ENCODE measurements at regions not wholly inside any gene's neighbourhood (a gene's known extent, or its start where the extent isn't known, plus 50 kb on each side); places are given as distances from the start of the nearest gene placed in this dataset.

- Histone ChIP-seq H3K9me3 (ENCODE audit: insufficient read depth, low read depth, low read length) (no peaks in the 10 kb centered on the region), H3K9ac (ENCODE audit: low read depth, low read length) (no peak overlapping the region), H3K36me3 (ENCODE audit: insufficient read depth, low read length) (no peaks in the 10 kb centered on the region), H3K27ac (ENCODE audit: low read depth, low read length) (no peak overlapping the region), H3K27me3 (ENCODE audit: insufficient read depth, low read length) (no peaks in the 10 kb centered on the region), H3K4me3 (ENCODE audit: low read length) (no peak overlapping the region), H3K4me1 (ENCODE audit: insufficient read depth, low read length) (no peaks in the 10 kb centered on the region)
- WGBS: no CpG with 5 or more reads among the region's 1 CpG
Observed at GRCh38 chr9:82538634-82539033, 524.3 kb downstream of the RASEF start.

DNA sequence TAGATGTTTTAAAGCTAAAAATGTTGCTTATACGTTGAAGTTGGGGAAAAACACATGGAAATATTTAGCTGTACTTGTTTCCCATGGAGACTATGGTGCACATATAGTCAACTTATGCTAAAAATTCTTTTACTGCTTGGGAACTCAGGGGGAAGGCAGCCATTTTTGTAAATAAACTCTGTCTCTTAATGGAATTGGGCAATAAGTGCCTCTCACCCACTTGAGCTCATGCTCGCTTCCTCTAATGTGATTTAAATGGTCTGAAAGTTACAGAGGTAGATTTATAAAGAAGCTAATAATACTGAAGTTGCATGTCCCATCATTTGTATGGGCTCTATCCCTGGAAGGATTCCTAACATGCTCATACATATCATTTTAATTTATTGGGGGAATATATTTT lies 523.8 kb downstream of the RASEF start:
- Histone ChIP-seq H3K36me3 (ENCODE audit: insufficient read depth, low read length) (no peaks in the 10 kb centered on the region), H3K9me3 (ENCODE audit: insufficient read depth, low read depth, low read length) (no peaks in the 10 kb centered on the region), H3K9ac (ENCODE audit: low read depth, low read length) (no peak overlapping the region), H3K27me3 (ENCODE audit: insufficient read depth, low read length) (no peaks in the 10 kb centered on the region), H3K4me3 (ENCODE audit: low read length) (no peak overlapping the region), H3K4me1 (ENCODE audit: insufficient read depth, low read length) (no peaks in the 10 kb centered on the region), H3K27ac (ENCODE audit: low read depth, low read length) (no peak overlapping the region)
- 91% methylated on average over 2 of the region's 2 CpGs for WGBS

DNA sequence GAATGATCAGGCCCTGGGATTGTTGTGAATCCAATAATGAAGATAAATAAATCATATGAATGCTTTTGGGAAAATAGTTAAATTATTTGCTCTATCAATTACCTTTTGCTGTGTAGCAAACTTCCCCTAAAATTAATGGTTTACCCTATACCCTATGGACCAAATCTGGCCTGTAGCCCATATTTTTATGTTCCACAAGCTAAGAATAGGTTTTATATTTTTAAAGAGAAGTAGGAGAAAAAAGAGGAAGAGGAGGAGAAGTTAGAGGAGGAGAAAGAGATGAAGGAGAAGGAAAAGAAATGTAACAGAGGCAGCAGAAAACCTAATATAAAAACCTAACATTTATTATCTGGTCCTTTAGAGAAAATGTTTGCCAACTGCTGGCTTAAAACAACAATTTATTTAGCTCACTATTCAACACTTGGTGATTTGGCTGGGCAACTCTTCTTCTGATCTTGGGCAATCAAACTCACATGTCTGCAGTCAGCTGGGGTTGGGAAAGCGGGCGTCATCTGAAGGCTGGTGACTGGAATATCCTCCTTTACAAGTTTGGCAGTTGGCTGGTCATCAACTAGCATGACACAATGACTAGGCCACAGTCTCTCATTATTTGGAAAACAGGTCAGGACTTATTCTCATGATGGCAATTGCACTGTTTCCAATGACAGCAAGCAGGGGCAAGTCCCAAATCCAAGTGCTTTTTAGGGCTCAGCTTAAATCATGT lies 522.9 kb downstream of the RASEF start:
- WGBS: 100% methylated on average over 2 of the region's 2 CpGs

GRCh38 chr9:82543726-82544125 lies 519.2 kb downstream of the RASEF start:
- H3K9me3 ChIP-seq (ENCODE audit: insufficient read depth, low read depth, low read length): no peaks in the 10 kb centered on the region
- no peak overlapping the region for H3K9ac ChIP-seq (ENCODE audit: low read depth, low read length)
- H3K4me1 ChIP-seq (ENCODE audit: insufficient read depth, low read length): peaks cover 9% of the 10 kb centered on the region
- no peaks in the 10 kb centered on the region for H3K36me3 ChIP-seq (ENCODE audit: insufficient read depth, low read length)
- no peaks in the 10 kb centered on the region for H3K27me3 ChIP-seq (ENCODE audit: insufficient read depth, low read length)
- no peak overlapping the region for H3K27ac ChIP-seq (ENCODE audit: low read depth, low read length)
- H3K4me3 ChIP-seq (ENCODE audit: low read length): no peak overlapping the region

More for the DNA sequence above, 522.9 kb downstream of the RASEF start:
- H3K4me3 ChIP-seq (ENCODE audit: low read length): no peak overlapping the region
- H3K27ac ChIP-seq (ENCODE audit: low read depth, low read length): no peak overlapping the region
- no peaks in the 10 kb centered on the region for H3K27me3 ChIP-seq (ENCODE audit: insufficient read depth, low read length)
- no peaks in the 10 kb centered on the region for H3K4me1 ChIP-seq (ENCODE audit: insufficient read depth, low read length)
- H3K9me3 ChIP-seq (ENCODE audit: insufficient read depth, low read depth, low read length): no peaks in the 10 kb centered on the region
- no peaks in the 10 kb centered on the region for H3K36me3 ChIP-seq (ENCODE audit: insufficient read depth, low read length)
- no peak overlapping the region for H3K9ac ChIP-seq (ENCODE audit: low read depth, low read length)

- H3K4me3 ChIP-seq (ENCODE audit: low read length): no peak overlapping the region
- no peak overlapping the region for H3K9ac ChIP-seq (ENCODE audit: low read depth, low read length)
- no peaks in the 10 kb centered on the region for H3K9me3 ChIP-seq (ENCODE audit: insufficient read depth, low read depth, low read length)
- H3K27ac ChIP-seq (ENCODE audit: low read depth, low read length): no peak overlapping the region
- H3K4me1 ChIP-seq (ENCODE audit: insufficient read depth, low read length): peaks cover 9% of the 10 kb centered on the region
- H3K27me3 ChIP-seq (ENCODE audit: insufficient read depth, low read length): no peaks in the 10 kb centered on the region
- no peaks in the 10 kb centered on the region for H3K36me3 ChIP-seq (ENCODE audit: insufficient read depth, low read length)
Observed at GRCh38 chr9:82546136-82546535, 516.8 kb downstream of the RASEF start.

- WGBS: 94% methylated on average over 1 of the region's 1 CpG
- H3K9me3 ChIP-seq (ENCODE audit: insufficient read depth, low read depth, low read length): no peaks in the 10 kb centered on the region
- no peak overlapping the region for H3K27ac ChIP-seq (ENCODE audit: low read depth, low read length)
- no peak overlapping the region for H3K9ac ChIP-seq (ENCODE audit: low read depth, low read length)
- no peaks in the 10 kb centered on the region for H3K36me3 ChIP-seq (ENCODE audit: insufficient read depth, low read length)
- H3K4me3 ChIP-seq (ENCODE audit: low read length): no peak overlapping the region
- no peaks in the 10 kb centered on the region for H3K27me3 ChIP-seq (ENCODE audit: insufficient read depth, low read length)
- peaks cover 9% of the 10 kb centered on the region for H3K4me1 ChIP-seq (ENCODE audit: insufficient read depth, low read length)
Observed at GRCh38 chr9:82547995-82548394, 514.9 kb downstream of the RASEF start.

GRCh38 chr9:82549174-82549821 lies 513.6 kb downstream of the RASEF start:
- Histone ChIP-seq H3K27me3 (ENCODE audit: insufficient read depth, low read length) (no peaks in the 10 kb centered on the region), H3K4me1 (ENCODE audit: insufficient read depth, low read length) (peaks cover 17% of the 10 kb centered on the region), H3K36me3 (ENCODE audit: insufficient read depth, low read length) (no peaks in the 10 kb centered on the region), H3K27ac (ENCODE audit: low read depth, low read length) (no peak overlapping the region), H3K9ac (ENCODE audit: low read depth, low read length) (no peak overlapping the region), H3K4me3 (ENCODE audit: low read length) (no peak overlapping the region), H3K9me3 (ENCODE audit: insufficient read depth, low read depth, low read length) (no peaks in the 10 kb centered on the region)
- 86% methylated on average over 3 of the region's 3 CpGs for WGBS

GRCh38 chr9:82552784-82553183 lies 510.2 kb downstream of the RASEF start:
- 98% methylated on average over 2 of the region's 2 CpGs for WGBS
- H3K36me3 ChIP-seq (ENCODE audit: insufficient read depth, low read length): no peaks in the 10 kb centered on the region
- H3K27ac ChIP-seq (ENCODE audit: low read depth, low read length): no peak overlapping the region
- H3K9me3 ChIP-seq (ENCODE audit: insufficient read depth, low read depth, low read length): no peaks in the 10 kb centered on the region
- no peak overlapping the region for H3K4me3 ChIP-seq (ENCODE audit: low read length)
- H3K4me1 ChIP-seq (ENCODE audit: insufficient read depth, low read length): peaks cover 9% of the 10 kb centered on the region
- no peak overlapping the region for H3K9ac ChIP-seq (ENCODE audit: low read depth, low read length)
- H3K27me3 ChIP-seq (ENCODE audit: insufficient read depth, low read length): no peaks in the 10 kb centered on the region

GRCh38 chr9:82553654-82554366 lies 509.1 kb downstream of the RASEF start:
- no peaks in the 10 kb centered on the region for H3K27me3 ChIP-seq (ENCODE audit: insufficient read depth, low read length)
- no peaks in the 10 kb centered on the region for H3K9me3 ChIP-seq (ENCODE audit: insufficient read depth, low read depth, low read length)
- no peak overlapping the region for H3K4me3 ChIP-seq (ENCODE audit: low read length)
- 58% methylated on average over 7 of the region's 8 CpGs for WGBS
- no peak overlapping the region for H3K27ac ChIP-seq (ENCODE audit: low read depth, low read length)
- no peaks in the 10 kb centered on the region for H3K36me3 ChIP-seq (ENCODE audit: insufficient read depth, low read length)
- peaks cover 9% of the 10 kb centered on the region for H3K4me1 ChIP-seq (ENCODE audit: insufficient read depth, low read length)
- no peak overlapping the region for H3K9ac ChIP-seq (ENCODE audit: low read depth, low read length)

DNA sequence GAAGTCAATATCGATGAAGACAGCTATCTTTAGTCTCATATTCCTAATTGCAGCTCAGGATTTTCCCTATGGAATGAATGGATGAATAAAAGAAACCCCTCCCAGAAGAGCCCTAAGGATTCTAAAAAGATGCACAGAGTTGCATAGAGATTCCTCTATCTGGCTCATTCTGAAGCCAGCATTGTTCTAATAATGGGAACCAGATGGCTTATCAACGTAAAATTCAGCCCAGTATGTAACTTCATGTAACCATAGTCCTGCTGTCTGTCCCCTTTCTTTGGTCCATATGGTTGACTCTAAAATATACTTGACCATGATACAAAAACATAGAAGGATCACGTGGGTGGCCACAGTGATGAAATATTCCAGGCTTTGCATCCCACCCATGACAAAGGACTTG lies 508.6 kb downstream of the RASEF start:
- Histone ChIP-seq H3K27me3 (ENCODE audit: insufficient read depth, low read length) (no peaks in the 10 kb centered on the region), H3K9me3 (ENCODE audit: insufficient read depth, low read depth, low read length) (no peaks in the 10 kb centered on the region), H3K9ac (ENCODE audit: low read depth, low read length) (no peak overlapping the region), H3K4me3 (ENCODE audit: low read length) (no peak overlapping the region), H3K36me3 (ENCODE audit: insufficient read depth, low read length) (no peaks in the 10 kb centered on the region), H3K4me1 (ENCODE audit: insufficient read depth, low read length) (peaks cover 9% of the 10 kb centered on the region), H3K27ac (ENCODE audit: low read depth, low read length) (no peak overlapping the region)
- 88% methylated on average over 2 of the region's 3 CpGs for WGBS

DNA sequence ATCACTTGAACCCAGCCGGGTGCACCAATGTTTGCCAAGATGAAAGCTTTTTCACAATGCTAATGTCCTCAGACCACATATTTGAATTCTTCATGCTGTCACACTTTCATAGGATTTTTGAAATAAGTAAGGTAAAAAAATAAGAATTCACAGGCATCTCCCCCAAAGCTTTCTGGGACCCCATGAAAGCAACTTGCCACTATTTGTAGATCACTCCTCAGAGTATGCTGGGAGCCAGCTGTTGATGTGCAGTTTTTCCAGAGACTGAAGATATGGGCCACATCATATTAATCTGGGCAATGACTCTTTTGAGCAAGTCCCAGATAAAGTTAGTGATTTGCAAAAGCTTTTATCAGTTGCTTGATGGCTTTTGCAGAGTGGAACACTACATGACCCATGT lies 507.9 kb downstream of the RASEF start:
- Histone ChIP-seq H3K27ac (ENCODE audit: low read depth, low read length) (no peak overlapping the region), H3K27me3 (ENCODE audit: insufficient read depth, low read length) (no peaks in the 10 kb centered on the region), H3K4me3 (ENCODE audit: low read length) (no peak overlapping the region), H3K36me3 (ENCODE audit: insufficient read depth, low read length) (no peaks in the 10 kb centered on the region), H3K9ac (ENCODE audit: low read depth, low read length) (no peak overlapping the region), H3K9me3 (ENCODE audit: insufficient read depth, low read depth, low read length) (no peaks in the 10 kb centered on the region), H3K4me1 (ENCODE audit: insufficient read depth, low read length) (peaks cover 9% of the 10 kb centered on the region)
- WGBS: 95% methylated on average over 1 of the region's 1 CpG

Data from HUES64 (cell line).